Cerebellar cortex (tissue), 1 donor: ENCODE measurements at regions not wholly inside any gene's neighbourhood (a gene's known extent, or its start where the extent isn't known, plus 50 kb on each side); places are given as distances from the start of the nearest gene placed in this dataset.

ENCODE experiments used
- DNase-seq: peaks from one replicate; pipeline ENCODE4 v3.0.0-alpha.2; 2015; ENCODE audit warnings: low spot score

DNA sequence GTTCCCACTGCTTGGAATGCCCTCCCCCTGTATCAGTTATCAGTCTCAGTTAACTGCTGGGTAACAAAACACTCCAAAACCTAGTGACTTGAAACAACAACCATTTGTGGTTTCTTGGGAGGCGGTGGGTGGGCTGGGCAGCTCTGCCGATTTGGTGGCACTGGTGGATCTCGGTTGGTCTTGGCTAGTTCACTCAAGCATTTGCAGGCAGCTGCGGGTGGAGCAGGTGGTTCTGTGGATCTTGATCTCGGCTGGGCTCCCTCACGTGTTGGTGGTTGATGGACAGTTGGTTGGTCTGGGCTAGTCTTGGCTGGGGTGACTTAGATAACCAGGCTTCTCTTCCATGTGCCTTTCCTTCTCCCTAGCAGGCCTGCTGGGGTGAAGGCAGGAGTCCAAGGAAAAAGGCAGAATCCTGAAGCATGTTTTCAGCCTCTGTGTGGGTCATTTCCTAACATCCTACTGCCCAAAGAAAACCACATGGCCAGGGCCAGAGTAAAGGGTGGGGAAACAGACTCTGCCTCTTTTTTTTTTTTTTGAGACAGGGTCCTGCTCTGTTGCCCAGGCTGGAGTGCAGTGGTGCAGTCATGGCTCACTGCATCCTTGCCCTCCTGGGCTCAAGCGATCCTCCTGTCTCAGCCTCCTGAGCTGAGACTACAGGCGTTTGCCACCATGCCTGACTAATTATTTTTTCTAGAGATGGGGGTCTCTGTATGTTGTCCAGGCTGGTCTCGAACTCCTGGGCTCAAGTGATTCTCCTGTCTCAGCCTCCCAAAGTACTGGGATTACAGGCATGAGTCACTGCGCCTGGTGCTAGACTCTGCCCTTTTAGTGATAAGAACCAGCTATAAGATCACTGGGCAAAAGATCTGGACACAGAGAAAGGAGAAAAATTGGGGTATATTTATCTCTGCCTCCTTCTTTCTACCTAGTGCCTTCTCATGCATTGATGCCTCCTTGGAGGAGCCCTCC is 183.7 kb downstream of the RGS3 start:
- no peak for DNase-seq

DNA sequence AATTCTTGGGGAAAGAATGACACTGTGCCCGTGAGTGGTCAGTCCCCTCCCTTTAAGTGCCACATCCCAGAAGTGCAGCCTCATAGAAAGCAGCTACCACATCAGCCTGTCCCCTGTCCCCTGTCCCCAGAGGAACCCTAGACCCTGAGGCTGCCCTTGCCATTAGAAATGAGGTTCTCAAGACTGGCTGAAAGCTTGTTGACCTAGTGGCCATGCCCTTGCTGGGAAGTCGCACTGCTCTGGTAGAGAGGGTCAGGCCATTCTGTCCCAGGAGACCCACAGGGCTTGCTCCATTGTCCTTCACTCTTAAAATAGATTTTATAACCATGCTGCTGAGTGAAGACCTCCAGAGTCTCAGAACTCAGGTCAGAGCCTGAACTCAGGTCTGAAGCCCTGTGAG is 184.5 kb downstream of the RGS3 start:
- DNase-seq: no peak

DNA sequence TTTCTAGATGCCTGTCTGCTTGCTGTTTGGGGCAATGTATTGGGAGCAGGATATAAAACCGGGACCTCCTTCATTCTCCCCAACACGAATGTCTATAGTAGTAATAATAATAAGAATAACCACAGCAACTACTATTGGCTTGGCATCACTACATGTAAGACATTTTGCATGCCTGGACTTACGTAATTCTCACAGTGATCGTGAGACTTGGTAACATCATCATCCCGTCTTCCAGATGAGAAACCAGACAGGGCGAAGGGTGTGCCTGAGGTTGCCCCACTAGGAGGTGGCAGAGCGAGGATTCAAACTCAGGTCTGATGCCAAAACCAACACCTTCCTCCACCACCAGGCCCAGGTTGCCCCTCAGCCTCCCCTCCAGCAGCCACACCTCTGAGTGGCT is 185.1 kb downstream of the RGS3 start:
- DNase-seq: no peak

DNA sequence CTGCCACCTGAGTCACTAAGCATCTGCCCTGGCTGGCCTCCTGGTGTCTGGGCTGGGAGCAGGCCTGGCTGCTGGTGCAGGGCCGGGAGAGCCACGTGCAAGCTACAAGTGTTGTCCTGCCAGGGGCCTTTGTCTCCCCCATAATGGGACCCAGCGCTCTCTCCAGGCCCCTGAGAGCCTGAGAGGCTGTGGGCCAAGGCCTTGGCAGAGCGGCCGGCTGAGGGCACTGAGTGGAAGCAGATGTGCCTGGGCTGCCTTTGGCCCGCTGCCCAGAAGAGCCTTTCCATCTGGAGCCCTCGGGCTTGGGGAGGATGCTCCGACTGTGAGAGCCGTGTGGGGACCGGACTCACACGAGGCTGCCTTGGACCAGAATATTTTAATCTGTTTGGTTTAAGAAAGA is 185.5 kb downstream of the RGS3 start:
- no peak for DNase-seq

DNA sequence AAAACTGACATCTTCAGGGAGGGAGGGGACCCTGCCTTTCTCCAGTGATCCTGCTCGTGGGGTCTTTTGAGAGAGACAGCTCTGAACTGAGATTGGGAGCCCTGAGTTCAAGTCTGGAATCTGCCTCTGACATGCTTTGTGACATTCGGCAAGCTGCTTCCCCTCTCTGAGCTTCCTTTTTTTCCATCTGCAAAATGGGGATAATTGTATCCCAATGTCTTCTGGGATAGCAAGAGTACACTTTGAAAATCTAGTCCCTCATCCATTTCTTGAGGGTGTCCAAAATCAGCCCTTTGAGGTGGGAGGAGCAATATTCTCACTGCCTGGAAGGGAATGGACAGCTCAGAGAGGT is 186.3 kb downstream of the RGS3 start:
- DNase-seq: no peak

DNA sequence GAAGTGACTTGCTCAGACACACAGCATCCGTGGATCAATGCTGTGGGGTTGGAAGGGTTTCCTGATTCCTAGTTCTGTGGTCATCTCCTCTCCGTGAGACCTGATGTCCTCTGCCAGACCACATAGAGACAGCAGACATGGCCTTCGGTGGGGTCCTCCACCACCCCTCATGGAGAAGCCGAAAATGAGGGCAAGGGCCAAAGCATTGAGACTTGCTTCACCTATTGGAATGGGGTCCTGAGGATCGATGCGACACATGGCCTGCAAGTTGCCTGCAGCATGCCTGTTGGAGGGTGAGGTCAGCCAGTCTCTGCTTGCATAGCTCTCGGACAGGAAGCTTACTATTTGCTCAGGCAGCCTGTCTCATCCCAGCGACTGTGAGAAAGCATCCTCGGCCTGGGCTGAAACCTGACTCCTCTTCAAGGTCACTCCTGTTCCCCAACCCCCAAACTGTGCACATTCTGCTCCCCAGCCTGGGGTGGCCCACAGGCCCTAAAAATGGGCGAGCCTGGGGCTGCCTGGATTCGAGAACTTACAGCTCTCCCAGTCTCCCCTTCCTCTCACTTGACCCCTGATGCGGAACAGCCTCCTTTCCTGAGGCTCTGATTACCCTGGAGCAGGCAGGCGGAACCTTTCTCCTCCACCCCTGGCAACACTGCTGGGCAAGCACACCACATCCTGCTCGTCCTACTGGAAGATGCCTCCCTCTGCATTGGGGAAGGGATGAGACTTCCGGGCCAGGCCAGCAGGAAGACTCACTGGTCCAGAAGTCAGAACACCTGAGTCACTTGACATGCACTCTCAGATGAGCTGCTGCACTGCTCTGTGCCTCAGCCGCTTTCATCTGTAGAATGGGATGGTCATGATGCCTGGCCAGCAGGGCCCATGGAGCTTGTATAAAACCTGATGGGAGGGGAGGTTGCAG is 186.9 kb downstream of the RGS3 start:
- no peak for DNase-seq

DNA sequence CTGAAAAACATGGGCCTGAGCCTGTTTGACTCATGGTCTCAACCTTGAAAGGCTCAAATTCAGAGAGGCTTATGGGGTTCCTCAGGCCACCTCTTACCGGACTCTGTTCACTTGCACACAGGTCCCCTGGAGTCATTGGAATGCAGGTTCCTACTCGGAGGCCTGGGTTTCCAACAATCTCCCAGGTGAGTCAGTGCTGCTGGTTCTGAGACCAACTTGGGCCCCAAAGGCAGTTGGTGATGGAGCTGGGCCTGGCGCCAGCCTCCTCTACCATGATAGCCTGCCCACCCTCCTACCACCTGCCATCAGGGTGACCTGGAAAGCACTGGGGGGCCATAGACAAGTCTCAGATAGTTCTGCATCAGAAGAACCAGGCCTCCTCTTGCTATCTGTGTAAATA is 188.4 kb downstream of the RGS3 start:
- DNase-seq: no peak

DNA sequence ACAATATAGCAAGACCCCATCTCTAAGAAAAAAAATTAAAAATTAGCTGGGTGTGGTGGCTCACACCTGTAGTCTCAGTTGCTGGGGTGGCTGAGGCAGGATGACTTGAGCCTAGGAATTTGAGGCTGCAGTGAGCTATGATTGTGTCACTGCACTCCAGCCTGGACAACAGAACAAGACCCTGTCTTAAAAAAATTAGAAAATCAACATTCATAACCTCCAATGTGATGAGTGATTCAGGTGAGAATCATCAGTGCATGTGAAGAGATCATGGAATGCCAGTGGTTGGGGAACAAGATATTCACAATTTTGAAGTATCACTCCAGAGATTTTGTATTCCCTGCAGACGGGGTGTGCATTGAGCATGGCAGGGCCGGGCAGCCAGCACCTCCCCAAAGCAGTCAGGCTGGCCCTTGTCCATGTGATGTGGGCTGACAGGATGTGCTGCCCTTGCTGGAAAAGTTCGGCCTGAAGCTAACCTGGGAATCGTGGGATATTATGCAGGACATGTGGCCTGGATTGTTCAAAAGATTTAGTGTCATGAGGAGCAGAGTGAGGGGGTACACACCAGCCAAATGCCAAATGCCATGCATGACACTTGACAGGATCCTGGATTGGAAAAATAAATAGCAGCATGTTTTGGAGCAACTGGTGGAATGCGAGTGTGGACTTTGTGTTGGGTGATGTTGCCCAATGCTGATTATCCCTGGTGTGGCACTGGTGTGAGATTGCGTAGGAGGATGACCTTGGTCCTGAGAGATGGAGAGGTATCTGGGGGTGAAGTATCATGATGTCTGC is 189.0 kb downstream of the RGS3 start:
- no peak for DNase-seq

DNA sequence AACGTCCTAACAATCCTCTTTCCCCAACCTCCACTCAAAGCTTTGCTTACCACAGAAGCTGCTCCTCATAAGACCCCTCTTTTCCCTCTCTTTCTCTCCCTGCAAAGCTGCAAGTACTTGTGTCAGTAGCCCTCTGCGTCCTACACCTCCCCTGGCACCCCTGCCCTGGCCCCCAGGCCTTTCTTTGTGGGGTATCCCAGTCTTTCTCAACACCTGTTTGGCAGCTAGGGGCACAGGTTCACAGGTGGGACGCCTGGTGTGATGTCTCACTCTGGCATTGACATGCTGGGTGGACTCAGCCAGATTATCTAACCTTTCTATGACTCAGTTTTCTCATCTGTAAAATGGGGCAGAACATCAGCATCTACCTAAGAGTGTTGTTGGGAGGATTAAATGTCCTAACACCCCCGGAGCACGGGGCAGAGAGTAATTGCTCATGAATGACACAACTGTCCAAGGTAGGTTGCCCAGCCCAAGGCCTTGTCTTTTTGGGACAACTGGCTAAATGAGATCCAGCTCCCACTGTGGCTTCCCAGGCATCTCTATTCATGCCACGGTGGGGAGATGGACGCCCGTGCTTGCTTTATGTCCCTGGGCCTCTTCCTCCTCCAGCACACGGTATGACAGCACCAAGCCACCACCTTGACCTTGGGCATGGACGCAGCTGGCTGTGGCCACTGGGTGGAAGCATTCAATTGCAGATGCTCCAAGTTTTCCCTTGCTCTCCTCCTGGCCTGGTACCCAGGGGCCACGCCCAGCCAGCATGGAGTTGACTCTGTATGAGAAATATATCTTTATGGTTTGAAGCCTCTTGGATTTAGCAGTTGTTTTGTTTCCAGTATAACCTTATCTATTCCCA is 190.4 kb downstream of the RGS3 start:
- no peak for DNase-seq

DNA sequence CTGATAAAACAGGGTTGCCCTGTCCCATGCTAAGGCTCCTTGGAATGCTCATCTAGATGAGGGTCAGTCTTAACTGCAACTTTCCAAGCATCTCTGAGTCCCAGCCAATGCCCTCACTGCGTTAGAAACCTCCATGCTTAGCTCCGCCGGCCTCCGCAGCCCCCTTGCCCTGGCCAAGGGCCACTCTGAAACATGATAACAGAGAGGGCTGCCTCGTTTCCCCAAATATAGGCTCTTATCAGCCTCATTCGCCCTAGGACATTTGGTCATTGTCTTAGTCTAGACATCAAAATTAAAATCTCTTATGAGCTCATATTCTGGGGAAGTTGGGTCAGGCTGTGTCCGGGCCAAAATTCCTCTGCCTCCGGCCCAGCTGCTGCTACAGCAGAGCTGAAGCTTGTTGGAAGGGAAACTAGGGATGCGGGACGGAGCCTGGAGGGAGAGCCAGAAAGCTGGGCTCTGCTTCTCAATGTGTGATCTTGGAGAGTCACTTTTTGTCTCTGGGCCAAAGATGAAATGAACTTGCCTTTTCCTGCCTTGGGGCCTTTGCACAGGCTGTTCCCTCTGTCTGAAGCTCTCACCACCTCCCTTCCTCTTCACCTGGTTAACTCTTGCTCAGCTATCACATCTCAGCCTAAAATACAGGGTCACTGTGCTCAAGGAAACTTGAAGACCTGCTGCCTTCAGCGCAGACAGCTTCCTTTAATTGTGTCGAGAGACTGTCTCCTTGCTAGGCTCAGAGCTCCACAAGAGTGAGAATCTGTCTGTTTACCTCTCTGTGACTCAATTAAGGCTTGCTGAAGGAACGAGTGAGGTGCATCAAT is 191.3 kb downstream of the RGS3 start:
- no peak for DNase-seq

DNA sequence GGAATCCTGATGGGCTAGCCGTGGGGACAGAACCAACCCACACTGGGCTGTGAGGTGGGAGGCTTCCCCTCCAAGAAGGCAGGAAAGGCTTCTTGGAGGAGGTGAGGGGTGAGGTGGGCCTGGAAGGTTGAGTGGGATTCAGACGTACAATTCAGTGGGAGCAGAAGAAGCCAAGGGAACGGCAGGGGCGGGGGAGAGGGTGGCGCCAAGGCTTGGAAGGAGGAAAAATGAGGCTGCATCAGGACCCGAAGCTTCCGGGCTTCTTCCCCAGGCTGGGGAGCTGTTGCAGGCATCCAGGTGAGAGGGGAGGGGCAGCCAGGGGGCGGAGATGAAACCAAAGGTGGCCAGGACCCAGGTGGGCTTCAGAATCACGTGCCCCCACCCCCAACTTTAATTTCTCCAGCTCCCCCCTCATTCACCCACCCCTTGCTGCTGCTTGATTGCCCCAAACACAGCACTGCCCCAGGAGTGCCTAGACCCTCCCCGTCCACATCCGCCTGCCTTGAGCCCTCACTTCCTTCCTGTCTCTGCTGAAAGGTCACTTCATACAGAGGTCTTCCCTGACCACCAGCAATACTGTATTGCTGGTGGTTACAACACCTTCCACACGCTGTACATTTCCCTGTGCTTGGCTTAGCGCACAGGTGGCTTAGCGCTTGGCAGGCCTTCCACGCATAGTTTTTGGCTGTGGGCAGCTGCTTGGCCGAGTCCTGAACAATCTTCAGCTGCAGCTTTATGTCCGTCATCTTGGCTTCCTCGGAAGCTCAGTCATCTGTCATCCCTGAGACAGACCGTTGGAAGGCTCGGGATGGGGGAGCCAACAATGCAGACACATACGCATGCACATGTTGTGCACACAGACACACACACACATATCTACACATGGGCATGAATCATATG is 193.5 kb downstream of the RGS3 start:
- DNase-seq: no peak

DNA sequence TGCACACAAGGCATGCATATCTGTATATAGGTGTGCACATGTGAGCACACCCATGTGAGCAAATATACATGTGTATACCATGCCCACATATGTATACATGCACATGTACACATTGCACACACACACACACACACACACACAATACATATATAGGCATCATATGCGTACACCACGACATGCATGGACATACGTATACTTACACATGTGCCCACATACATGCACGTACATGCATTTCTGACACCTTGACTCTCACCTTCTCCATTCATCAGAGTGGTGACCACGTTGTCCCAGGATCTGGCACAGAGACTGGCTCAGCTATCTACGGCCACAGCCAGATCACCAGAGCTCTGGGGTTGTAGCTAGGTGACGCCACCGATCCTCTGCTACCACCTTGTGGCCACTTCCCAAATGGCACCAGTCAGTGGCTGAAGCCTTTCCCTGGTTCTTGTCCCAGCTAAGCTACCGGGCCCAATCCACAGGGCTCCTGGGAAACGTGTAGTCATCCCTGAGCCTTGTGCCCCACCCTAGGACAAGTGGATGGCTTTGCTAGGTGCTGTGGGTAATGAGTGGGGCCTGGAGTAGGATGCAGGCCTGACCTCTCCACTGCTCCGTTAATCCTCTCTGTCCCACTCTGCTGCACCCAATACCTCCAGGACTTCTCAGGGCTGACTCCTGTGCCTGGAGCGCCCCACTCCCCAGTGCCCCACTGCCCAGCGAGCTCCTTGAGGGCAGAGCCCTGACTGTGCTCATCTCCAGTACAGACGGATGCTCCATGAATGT is 194.4 kb downstream of the RGS3 start:
- peak; percentile 89 for DNase-seq

DNA sequence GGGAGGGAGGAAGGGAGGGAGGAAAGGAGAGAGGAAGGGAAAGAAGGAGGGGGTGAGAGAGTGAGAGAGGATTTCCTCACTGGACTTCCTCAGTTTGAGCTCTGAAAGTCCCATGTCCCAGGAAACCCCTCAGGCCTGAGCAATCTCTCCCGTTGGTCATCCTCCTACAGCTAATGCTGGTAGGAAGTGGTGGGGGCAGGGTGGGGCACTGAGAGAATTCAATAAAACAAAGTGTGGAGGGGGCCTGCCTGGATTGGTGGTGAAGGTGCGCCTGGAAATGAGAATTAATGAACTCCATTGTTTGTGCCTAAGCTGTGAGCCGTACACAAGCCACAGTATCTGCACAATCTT is 195.0 kb downstream of the RGS3 start:
- no peak for DNase-seq

DNA sequence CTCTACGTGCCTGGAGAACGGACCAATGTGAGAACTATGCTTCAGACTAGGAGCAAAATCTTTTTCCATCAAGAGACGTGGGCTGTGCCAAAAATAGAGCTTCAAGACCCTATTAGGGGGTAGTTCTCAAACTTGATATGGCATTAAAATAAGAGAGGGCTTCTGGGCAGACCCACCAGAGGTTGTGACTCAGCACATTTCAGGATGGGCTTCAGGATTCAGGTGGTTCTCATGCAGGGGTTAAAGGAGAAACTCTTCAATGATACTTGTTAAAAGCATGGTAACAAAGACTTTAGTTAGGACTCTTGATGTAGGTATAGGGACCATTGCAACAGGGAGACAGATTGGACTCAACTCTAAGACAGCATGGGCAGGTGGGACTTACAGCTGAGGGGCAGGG is 195.5 kb downstream of the RGS3 start:
- no peak for DNase-seq

DNA sequence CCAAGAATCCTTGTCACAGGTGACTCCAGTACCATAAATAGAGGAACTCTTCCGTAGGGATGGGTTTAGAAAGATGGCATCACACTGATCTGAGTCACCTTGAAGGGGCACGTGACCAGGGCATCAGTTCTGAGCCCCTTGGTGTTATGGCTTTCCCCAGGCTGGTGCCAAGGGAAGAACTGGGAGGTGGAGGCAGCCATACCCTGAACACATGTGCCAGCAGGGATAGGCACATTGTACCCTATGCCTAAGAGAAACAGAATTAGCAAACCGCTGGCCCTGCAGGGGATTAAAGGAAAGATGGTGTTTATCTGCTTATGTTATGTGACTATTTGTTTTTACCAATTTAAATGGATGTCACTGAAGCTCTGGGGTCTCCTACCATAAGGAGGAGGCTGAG is 196.2 kb downstream of the RGS3 start:
- no peak for DNase-seq

DNA sequence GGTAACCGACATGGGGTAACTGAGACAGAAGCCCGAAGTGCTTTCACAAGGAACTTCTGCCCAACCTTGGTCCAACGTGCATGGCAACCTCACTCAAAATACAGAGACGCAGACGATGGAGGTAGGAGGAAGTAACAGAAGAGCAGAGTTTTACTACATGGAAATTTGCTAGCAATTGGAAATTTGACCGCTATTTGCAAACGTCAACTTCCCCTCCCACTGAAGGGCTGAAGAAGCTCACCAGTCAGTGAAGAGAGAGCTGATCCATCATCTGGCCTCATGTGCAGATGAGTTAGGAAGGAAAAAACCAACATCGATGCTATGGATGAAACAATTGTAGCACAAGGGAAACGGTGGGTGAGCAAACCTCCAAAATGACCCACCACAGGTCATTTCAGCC is 196.7 kb downstream of the RGS3 start:
- DNase-seq: no peak

DNA sequence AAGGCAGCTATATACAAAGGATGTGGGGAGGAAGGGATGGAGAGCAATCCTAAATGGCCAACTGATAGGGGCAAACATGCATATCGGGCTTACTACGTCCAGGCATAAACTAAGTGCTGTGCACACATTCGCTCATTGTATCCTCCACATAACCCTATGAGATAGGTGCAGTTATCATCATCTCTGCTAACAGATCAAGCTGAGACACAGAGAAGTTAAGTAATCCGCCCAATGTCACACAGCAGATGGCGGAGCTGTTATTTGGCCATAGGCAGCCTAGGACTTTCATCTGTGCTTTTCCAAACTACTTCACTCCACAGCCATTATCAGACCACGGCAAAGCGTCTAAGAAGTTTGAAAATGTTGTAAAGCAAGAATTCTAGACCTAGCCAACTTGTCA is 197.5 kb downstream of the RGS3 start:
- no peak for DNase-seq

DNA sequence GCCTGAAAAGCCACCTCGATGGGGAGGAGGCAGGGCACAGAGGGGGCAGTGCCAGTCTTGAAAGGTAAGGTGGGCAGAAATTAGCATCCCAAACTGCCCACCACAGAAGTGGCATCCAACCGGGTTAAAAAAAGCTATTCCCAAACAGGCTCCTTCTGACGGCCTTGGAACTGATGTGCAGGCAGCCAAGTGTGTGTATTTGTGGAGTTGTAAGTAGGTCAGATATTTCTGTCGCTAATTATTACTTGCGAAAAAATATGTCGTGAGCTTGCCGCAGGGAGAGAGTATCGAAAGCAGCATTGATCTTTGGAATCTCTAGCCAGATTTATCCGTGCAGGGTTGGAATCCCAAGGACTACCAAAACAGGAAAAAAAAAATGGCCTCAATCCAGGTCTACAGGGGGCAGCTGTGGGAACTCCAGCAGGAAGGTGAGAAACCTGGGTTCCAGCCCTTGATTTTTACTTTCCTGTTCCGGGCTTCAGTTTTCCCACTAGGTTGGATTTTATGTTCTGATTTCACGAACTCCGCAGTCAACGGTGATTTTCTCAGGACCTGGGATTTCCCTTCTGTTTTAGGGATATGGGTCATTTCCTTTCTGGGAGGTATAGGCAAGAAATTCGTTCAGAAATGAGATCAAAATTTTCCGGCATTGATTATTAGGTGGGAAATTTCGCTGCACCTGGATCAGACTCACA is 200.8 kb downstream of the RGS3 start:
- no peak for DNase-seq
